ENCODE measurements at regions not wholly inside any gene's neighbourhood (a gene's known extent, or its start where the extent isn't known, plus 50 kb on each side); places are given as distances from the start of the nearest gene placed in this dataset.

GRCh38 chr20:52482044-52482443 lies 290.5 kb upstream of the ZFP64 start:
- no peak overlapping the region for H3K4me3 ChIP-seq (ENCODE audit: low read depth, low read length)
- TF ChIP-seq CTCF (IDR thresholded peaks at IDR 0.05; ENCODE audit: control insufficient read depth, extremely low read depth, insufficient read depth) = no peak
- DNase-seq (ENCODE audit: low read depth) = no peak

GRCh38 chr20:52481443-52481842 lies 289.9 kb upstream of the ZFP64 start:
- no peak overlapping the region for H3K4me3 ChIP-seq (ENCODE audit: low read depth, low read length)
- TF ChIP-seq CTCF (IDR thresholded peaks at IDR 0.05; ENCODE audit: control insufficient read depth, extremely low read depth, insufficient read depth) = no peak
- DNase-seq (ENCODE audit: low read depth) = no peak

- no peak for TF ChIP-seq CTCF (IDR thresholded peaks at IDR 0.05; ENCODE audit: control insufficient read depth, extremely low read depth, insufficient read depth)
- H3K4me3 ChIP-seq (ENCODE audit: low read depth, low read length) = no peak overlapping the region
- no peak for DNase-seq (ENCODE audit: low read depth)
Observed at GRCh38 chr20:52476074-52476750, 284.6 kb upstream of the ZFP64 start.

GRCh38 chr20:52473186-52473585 lies 281.6 kb upstream of the ZFP64 start:
- DNase-seq (ENCODE audit: low read depth) = no peak
- H3K4me3 ChIP-seq (ENCODE audit: low read depth, low read length) = no peak overlapping the region
- TF ChIP-seq CTCF (IDR thresholded peaks at IDR 0.05; ENCODE audit: control insufficient read depth, extremely low read depth, insufficient read depth) = no peak

GRCh38 chr20:52470561-52470960 lies 279.0 kb upstream of the ZFP64 start:
- DNase-seq (ENCODE audit: low read depth) = no peak
- TF ChIP-seq CTCF (IDR thresholded peaks at IDR 0.05; ENCODE audit: control insufficient read depth, extremely low read depth, insufficient read depth) = no peak
- H3K4me3 ChIP-seq (ENCODE audit: low read depth, low read length) = no peak overlapping the region

GRCh38 chr20:52469128-52469527 lies 277.5 kb upstream of the ZFP64 start:
- no peak for TF ChIP-seq CTCF (IDR thresholded peaks at IDR 0.05; ENCODE audit: control insufficient read depth, extremely low read depth, insufficient read depth)
- no peak overlapping the region for H3K4me3 ChIP-seq (ENCODE audit: low read depth, low read length)
- no peak for DNase-seq (ENCODE audit: low read depth)

GRCh38 chr20:52465991-52466390 lies 274.4 kb upstream of the ZFP64 start:
- DNase-seq (ENCODE audit: low read depth) = no peak
- H3K4me3 ChIP-seq (ENCODE audit: low read depth, low read length) = no peak overlapping the region
- no peak for TF ChIP-seq CTCF (IDR thresholded peaks at IDR 0.05; ENCODE audit: control insufficient read depth, extremely low read depth, insufficient read depth)

Measured in LNCaP clone FGC (cell line).